ENCODE measurements at regions not wholly inside any gene's neighbourhood (a gene's known extent, or its start where the extent isn't known, plus 50 kb on each side); places are given as distances from the start of the nearest gene placed in this dataset.

GRCh38 chr15:70215951-70216350 is 118.2 kb upstream of the TLE3 start:
- H3K4me3 ChIP-seq (ENCODE audit: low read depth, low read length) = no peak overlapping the region
- TF ChIP-seq CTCF (IDR thresholded peaks at IDR 0.05; ENCODE audit: borderline replicate concordance, insufficient read depth, low read depth, low read length) = no peak

GRCh38 chr15:70214941-70215635 is 117.4 kb upstream of the TLE3 start:
- H3K4me3 ChIP-seq (ENCODE audit: low read depth, low read length) = no peak overlapping the region
- TF ChIP-seq CTCF (IDR thresholded peaks at IDR 0.05; ENCODE audit: borderline replicate concordance, insufficient read depth, low read depth, low read length) = no peak

GRCh38 chr15:70214276-70214675 is 116.6 kb upstream of the TLE3 start:
- no peak overlapping the region for H3K4me3 ChIP-seq (ENCODE audit: low read depth, low read length)
- TF ChIP-seq CTCF (IDR thresholded peaks at IDR 0.05; ENCODE audit: borderline replicate concordance, insufficient read depth, low read depth, low read length) = peak; percentile 35; the same call in 1 of the 2 replicates

GRCh38 chr15:70213794-70214193 is 116.1 kb upstream of the TLE3 start:
- no peak overlapping the region for H3K4me3 ChIP-seq (ENCODE audit: low read depth, low read length)
- TF ChIP-seq CTCF (IDR thresholded peaks at IDR 0.05; ENCODE audit: borderline replicate concordance, insufficient read depth, low read depth, low read length) = no peak

- no peak overlapping the region for H3K4me3 ChIP-seq (ENCODE audit: low read depth, low read length)
- no peak for TF ChIP-seq CTCF (IDR thresholded peaks at IDR 0.05; ENCODE audit: borderline replicate concordance, insufficient read depth, low read depth, low read length)
Measured at GRCh38 chr15:70212963-70213315, 115.2 kb upstream of the TLE3 start.

GRCh38 chr15:70212286-70212962 is 114.7 kb upstream of the TLE3 start:
- no peak for TF ChIP-seq CTCF (IDR thresholded peaks at IDR 0.05; ENCODE audit: borderline replicate concordance, insufficient read depth, low read depth, low read length)
- H3K4me3 ChIP-seq (ENCODE audit: low read depth, low read length) = no peak overlapping the region

- no peak overlapping the region for H3K4me3 ChIP-seq (ENCODE audit: low read depth, low read length)
- peak; percentile 28; the same call in 1 of the 2 replicates for TF ChIP-seq CTCF (IDR thresholded peaks at IDR 0.05; ENCODE audit: borderline replicate concordance, insufficient read depth, low read depth, low read length)
Measured at GRCh38 chr15:70210528-70210927, 112.8 kb upstream of the TLE3 start.

All from GM12875 (cell line).